GM20000 (cell line): ENCODE measurements at regions not wholly inside any gene's neighbourhood (a gene's known extent, or its start where the extent isn't known, plus 50 kb on each side); places are given as distances from the start of the nearest gene placed in this dataset.

Experiments used
- DNase-seq: peaks from one replicate; pipeline ENCODE4 v3.0.0; 2012; ENCODE audit warnings: low spot score
- CTCF ChIP-seq: IDR thresholded peaks from 2 replicates; pipeline ENCODE4 v1.5.1; 2012; ENCODE audit warnings: mild to moderate bottlenecking, control low read depth; ENCODE audit errors: extremely low read depth, missing control alignments

GRCh38 chr14:81946834-81947798, 413.5 kb upstream of the SEL1L start:
- no peak for TF ChIP-seq CTCF
- DNase-seq = no peak

- no peak for TF ChIP-seq CTCF
Measured at GRCh38 chr14:81952917-81953316, 419.3 kb upstream of the SEL1L start.

GRCh38 chr14:81953419-81953818, 419.8 kb upstream of the SEL1L start:
- TF ChIP-seq CTCF = no peak
- no peak for DNase-seq

More at GRCh38 chr14:81952917-81953316, 419.3 kb upstream of the SEL1L start:
- DNase-seq = no peak

GRCh38 chr14:81955123-81955522, 421.5 kb upstream of the SEL1L start:
- DNase-seq = no peak
- no peak for TF ChIP-seq CTCF

- no peak for DNase-seq
- no peak for TF ChIP-seq CTCF
Measured at GRCh38 chr14:81960781-81961180, 427.1 kb upstream of the SEL1L start.

GRCh38 chr14:81963846-81964245, 430.2 kb upstream of the SEL1L start:
- no peak for TF ChIP-seq CTCF
- no peak for DNase-seq

GRCh38 chr14:81970307-81970706, 436.7 kb upstream of the SEL1L start:
- DNase-seq = no peak
- no peak for TF ChIP-seq CTCF
